GM21423 (cell line): ENCODE measurements at regions not wholly inside any gene's neighbourhood (a gene's known extent, or its start where the extent isn't known, plus 50 kb on each side); places are given as distances from the start of the nearest gene placed in this dataset.

Experiments used
- ATAC-seq: cut with Tn5 transposase; IDR thresholded peaks from one replicate; pipeline ENCODE4 v1.9.1; 2021; ENCODE audit warnings: mild to moderate bottlenecking, moderate library complexity; ENCODE audit not compliant: unreplicated experiment

GRCh38 chr10:1944487-1944886, 207.2 kb upstream of the ADARB2 start:
- no peak for ATAC-seq

- ATAC-seq: no peak
These were observed 205.2 kb upstream of the ADARB2 start for GRCh38 chr10:1942478-1942877.

GRCh38 chr10:1939016-1939415, 201.7 kb upstream of the ADARB2 start:
- ATAC-seq: no peak

- no peak for ATAC-seq
These were observed 201.0 kb upstream of the ADARB2 start for GRCh38 chr10:1938317-1938716.

GRCh38 chr10:1935912-1936311, 198.6 kb upstream of the ADARB2 start:
- no peak for ATAC-seq

GRCh38 chr10:1933215-1933614, 195.9 kb upstream of the ADARB2 start:
- ATAC-seq: no peak

- ATAC-seq: no peak
These were observed 195.4 kb upstream of the ADARB2 start for GRCh38 chr10:1932692-1933094.

- ATAC-seq: no peak
These were observed 191.3 kb upstream of the ADARB2 start for GRCh38 chr10:1928606-1929005.

GRCh38 chr10:1923998-1924397, 186.7 kb upstream of the ADARB2 start:
- ATAC-seq: no peak

- no peak for ATAC-seq
These were observed 186.3 kb upstream of the ADARB2 start for GRCh38 chr10:1923586-1923985.

GRCh38 chr10:1920941-1921340, 183.6 kb upstream of the ADARB2 start:
- no peak for ATAC-seq

GRCh38 chr10:1920127-1920526, 182.8 kb upstream of the ADARB2 start:
- ATAC-seq: no peak

- ATAC-seq: no peak
These were observed 174.4 kb upstream of the ADARB2 start for GRCh38 chr10:1911771-1912170.

- no peak for ATAC-seq
These were observed 166.7 kb upstream of the ADARB2 start for GRCh38 chr10:1903982-1904381.

- no peak for ATAC-seq
These were observed 158.8 kb upstream of the ADARB2 start for GRCh38 chr10:1896153-1896552.

GRCh38 chr10:1895691-1896090, 158.4 kb upstream of the ADARB2 start:
- ATAC-seq: no peak

GRCh38 chr10:1894912-1895311, 157.6 kb upstream of the ADARB2 start:
- ATAC-seq: no peak

- ATAC-seq: no peak
These were observed 156.6 kb upstream of the ADARB2 start for GRCh38 chr10:1893941-1894340.

GRCh38 chr10:1886039-1886438, 148.7 kb upstream of the ADARB2 start:
- no peak for ATAC-seq

- ATAC-seq: no peak
These were observed 145.4 kb upstream of the ADARB2 start for GRCh38 chr10:1882728-1883127.

GRCh38 chr10:1882180-1882579, 144.9 kb upstream of the ADARB2 start:
- ATAC-seq: no peak

GRCh38 chr10:1881636-1882035, 144.3 kb upstream of the ADARB2 start:
- ATAC-seq: no peak

- no peak for ATAC-seq
These were observed 137.2 kb upstream of the ADARB2 start for GRCh38 chr10:1874533-1874932.
